ENCODE measurements at regions not wholly inside any gene's neighbourhood (a gene's known extent, or its start where the extent isn't known, plus 50 kb on each side); places are given as distances from the start of the nearest gene placed in this dataset.

DNA sequence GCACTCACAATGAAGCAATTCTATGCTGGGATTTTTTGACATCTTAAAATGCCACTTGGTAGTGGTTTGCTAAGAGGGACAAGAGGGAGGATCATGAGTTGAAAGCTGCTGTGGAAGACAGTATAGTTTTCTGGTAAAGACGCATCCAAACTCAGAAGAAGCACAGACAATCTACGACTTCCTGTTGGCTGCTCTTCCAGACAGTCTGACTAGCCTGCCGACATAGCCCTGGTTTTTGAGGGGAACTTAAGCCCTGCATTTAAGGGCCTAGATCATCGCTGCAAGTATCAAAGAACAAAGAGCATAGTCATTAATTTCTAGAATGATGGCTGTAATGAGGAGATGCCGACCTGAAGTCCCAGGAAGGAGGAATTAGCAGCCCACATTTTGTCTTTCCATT, 99.9 kb upstream of the IKZF1 start:
- Histone ChIP-seq H3K9ac (ENCODE audit: low read length) (peak overlapping the region; percentile 16; the same call in 1 of the 2 replicates), H2AFZ (ENCODE audit: low read length) (peak overlapping the region; percentile 73), H3K9me3 (ENCODE audit: low read length) (no peaks in the 10 kb centered on the region), H3K9me2 (ENCODE audit: low read depth, low read length) (no peaks in the 10 kb centered on the region), H3K4me2 (ENCODE audit: low read length) (peak overlapping the region; percentile 10; the same call in 1 of the 2 replicates), H3K27ac (ENCODE audit: low read depth, low read length, poor library complexity, severe bottlenecking) (peak overlapping the region; percentile 43), H3K4me3 (ENCODE audit: low read depth, low read length, poor library complexity, severe bottlenecking) (no peak overlapping the region), H3K36me3 (ENCODE audit: insufficient read depth, low read length) (no peaks in the 10 kb centered on the region), H3K27me3 (ENCODE audit: insufficient read depth, low read length) (no peaks in the 10 kb centered on the region), H3F3A (ENCODE audit: insufficient read depth, low read length) (no peaks in the 10 kb centered on the region), H4K20me1 (ENCODE audit: insufficient read depth, low read length) (no peaks in the 10 kb centered on the region), H3K79me2 (ENCODE audit: insufficient read depth, low read length) (no peaks in the 10 kb centered on the region), H3K4me1 (ENCODE audit: insufficient read depth, low read length, severe bottlenecking) (peaks cover 41% of the 10 kb centered on the region)
- TF ChIP-seq EZH2 (IDR thresholded peaks at IDR 0.05; ENCODE audit: borderline replicate concordance, low read length): no peak
- TF ChIP-seq, protein P1, sequence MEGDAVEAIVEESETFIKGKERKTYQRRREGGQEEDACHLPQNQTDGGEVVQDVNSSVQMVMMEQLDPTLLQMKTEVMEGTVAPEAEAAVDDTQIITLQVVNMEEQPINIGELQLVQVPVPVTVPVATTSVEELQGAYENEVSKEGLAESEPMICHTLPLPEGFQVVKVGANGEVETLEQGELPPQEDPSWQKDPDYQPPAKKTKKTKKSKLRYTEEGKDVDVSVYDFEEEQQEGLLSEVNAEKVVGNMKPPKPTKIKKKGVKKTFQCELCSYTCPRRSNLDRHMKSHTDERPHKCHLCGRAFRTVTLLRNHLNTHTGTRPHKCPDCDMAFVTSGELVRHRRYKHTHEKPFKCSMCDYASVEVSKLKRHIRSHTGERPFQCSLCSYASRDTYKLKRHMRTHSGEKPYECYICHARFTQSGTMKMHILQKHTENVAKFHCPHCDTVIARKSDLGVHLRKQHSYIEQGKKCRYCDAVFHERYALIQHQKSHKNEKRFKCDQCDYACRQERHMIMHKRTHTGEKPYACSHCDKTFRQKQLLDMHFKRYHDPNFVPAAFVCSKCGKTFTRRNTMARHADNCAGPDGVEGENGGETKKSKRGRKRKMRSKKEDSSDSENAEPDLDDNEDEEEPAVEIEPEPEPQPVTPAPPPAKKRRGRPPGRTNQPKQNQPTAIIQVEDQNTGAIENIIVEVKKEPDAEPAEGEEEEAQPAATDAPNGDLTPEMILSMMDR (IDR thresholded peaks at IDR 0.05; ENCODE audit: low read length): no peak

DNA sequence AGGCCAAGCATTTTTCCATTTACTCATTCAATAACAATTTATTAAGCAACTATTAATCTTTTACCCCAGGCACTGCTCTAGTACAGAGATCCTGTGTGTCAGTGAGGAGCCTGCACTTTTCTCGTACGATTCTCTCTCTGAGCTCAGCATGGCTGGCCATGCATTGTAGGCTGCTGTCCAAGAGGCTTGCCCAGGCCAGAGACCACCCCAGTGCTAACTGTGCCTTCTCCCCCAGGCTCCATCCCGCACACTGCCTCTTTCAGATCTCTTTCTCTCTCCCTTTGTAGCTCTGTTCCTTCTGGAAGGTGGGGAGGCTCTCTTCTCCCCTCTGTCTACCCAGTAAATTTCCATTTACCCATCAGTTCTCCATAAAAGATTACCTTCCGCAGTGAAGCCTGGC, 101.0 kb upstream of the IKZF1 start:
- no peaks in the 10 kb centered on the region for H3K27me3 ChIP-seq (ENCODE audit: insufficient read depth, low read length)

DNA sequence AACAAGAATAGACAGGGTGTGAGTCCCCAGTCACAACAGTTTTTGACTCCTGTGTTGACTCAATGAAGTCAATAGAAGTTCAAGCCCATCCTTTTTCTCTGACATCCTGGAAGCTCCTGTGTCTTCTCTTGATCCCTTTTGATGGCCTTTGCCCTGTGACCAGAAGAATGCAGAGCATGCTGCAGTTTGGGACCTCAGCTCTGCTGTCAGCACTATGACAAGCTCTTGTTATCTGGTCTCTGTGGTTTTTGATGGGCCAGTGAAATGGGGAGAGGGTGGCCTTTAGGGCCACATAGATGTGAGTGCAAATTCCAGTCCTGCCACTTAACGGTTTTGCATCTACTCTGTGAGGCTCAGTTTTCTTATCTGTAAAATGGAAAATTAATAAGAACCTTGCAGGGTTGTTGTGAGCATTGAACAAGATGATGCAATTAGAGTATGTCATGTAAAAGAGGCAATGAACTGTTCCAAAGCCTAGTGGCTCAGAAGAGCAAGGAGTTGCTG, 102.4 kb upstream of the IKZF1 start:
- Histone ChIP-seq H4K20me1 (ENCODE audit: insufficient read depth, low read length) (no peaks in the 10 kb centered on the region), H3K4me3 (ENCODE audit: low read depth, low read length, poor library complexity, severe bottlenecking) (no peak overlapping the region), H3K27ac (ENCODE audit: low read depth, low read length, poor library complexity, severe bottlenecking) (no peak overlapping the region), H3K9me3 (ENCODE audit: low read length) (no peaks in the 10 kb centered on the region), H3K9me2 (ENCODE audit: low read depth, low read length) (no peaks in the 10 kb centered on the region), H3K27me3 (ENCODE audit: insufficient read depth, low read length) (no peaks in the 10 kb centered on the region), H3K4me2 (ENCODE audit: low read length) (no peak overlapping the region), H2AFZ (ENCODE audit: low read length) (no peak overlapping the region), H3K36me3 (ENCODE audit: insufficient read depth, low read length) (no peaks in the 10 kb centered on the region), H3K9ac (ENCODE audit: low read length) (no peak overlapping the region), H3K4me1 (ENCODE audit: insufficient read depth, low read length, severe bottlenecking) (peaks cover 54% of the 10 kb centered on the region), H3F3A (ENCODE audit: insufficient read depth, low read length) (no peaks in the 10 kb centered on the region), H3K79me2 (ENCODE audit: insufficient read depth, low read length) (no peaks in the 10 kb centered on the region)
- TF ChIP-seq EZH2 (IDR thresholded peaks at IDR 0.05; ENCODE audit: borderline replicate concordance, low read length): no peak
- TF ChIP-seq, protein P1 (IDR thresholded peaks at IDR 0.05; ENCODE audit: low read length): no peak

More for the DNA sequence above, 101.0 kb upstream of the IKZF1 start:
- H3K79me2 ChIP-seq (ENCODE audit: insufficient read depth, low read length): no peaks in the 10 kb centered on the region
- TF ChIP-seq, protein P1 (IDR thresholded peaks at IDR 0.05; ENCODE audit: low read length): no peak
- no peak for TF ChIP-seq EZH2 (IDR thresholded peaks at IDR 0.05; ENCODE audit: borderline replicate concordance, low read length)
- no peaks in the 10 kb centered on the region for H3K9me3 ChIP-seq (ENCODE audit: low read length)
- no peaks in the 10 kb centered on the region for H3K36me3 ChIP-seq (ENCODE audit: insufficient read depth, low read length)
- H3K4me1 ChIP-seq (ENCODE audit: insufficient read depth, low read length, severe bottlenecking): peaks cover 41% of the 10 kb centered on the region
- H3F3A ChIP-seq (ENCODE audit: insufficient read depth, low read length): no peaks in the 10 kb centered on the region
- no peak overlapping the region; the same call in 1 of the 2 replicates for H3K9ac ChIP-seq (ENCODE audit: low read length)
- H3K27ac ChIP-seq (ENCODE audit: low read depth, low read length, poor library complexity, severe bottlenecking): peak overlapping the region; percentile 43
- H3K4me3 ChIP-seq (ENCODE audit: low read depth, low read length, poor library complexity, severe bottlenecking): no peak overlapping the region
- no peak overlapping the region for H2AFZ ChIP-seq (ENCODE audit: low read length)
- no peaks in the 10 kb centered on the region for H4K20me1 ChIP-seq (ENCODE audit: insufficient read depth, low read length)
- H3K4me2 ChIP-seq (ENCODE audit: low read length): peak overlapping the region; percentile 10; the same call in 1 of the 2 replicates
- no peaks in the 10 kb centered on the region for H3K9me2 ChIP-seq (ENCODE audit: low read depth, low read length)
